Naive thymus-derived CD4-positive, alpha-beta T cell (primary cell): ENCODE measurements at regions not wholly inside any gene's neighbourhood (a gene's known extent, or its start where the extent isn't known, plus 50 kb on each side); places are given as distances from the start of the nearest gene placed in this dataset.
"Not testable (repeated sequence)": the region's sequence is repeated elsewhere in the genome, so short reads cannot be mapped to it uniquely, and the experiment has no call there.

Source experiments
- ATAC-seq: fragments of 150-1000 bp; cut with Tn5 transposase; 2 replicates; pipeline ENCODE4 v1.10.0; 2021; ENCODE audit warnings: mild to moderate bottlenecking, moderate library complexity
- CTCF ChIA-PET: fragments of 350-600 bp; sonication (Branson Sonifier 250); formaldehyde crosslinking; loops from one replicate; lab custom pipeline; 2021; ENCODE audit warnings: antibody characterized with exemption; lab: Charles Lee
- POLR2A ChIA-PET: fragments of 350-600 bp; sonication (Branson Sonifier 250); formaldehyde crosslinking; loops from one replicate; lab custom pipeline; 2021; ENCODE audit warnings: antibody characterized with exemption, inconsistent platforms; lab: Charles Lee
- DNase-seq, 9 donors: peaks; one replicate each; pipeline versions ENCODE4 v3.0.0 to v3.0.0-alpha.2; 2020 to 2022; ENCODE audit warnings: mixed read lengths in 1 of 9
- H3K27ac ChIP-seq: one replicate; pipeline ENCODE4 v1.7.0; 2013; ENCODE audit warnings: mild to moderate bottlenecking, low read depth, low read length, moderate library complexity
- H3K27me3 ChIP-seq, 2 donors: one replicate each; pipeline ENCODE4 v1.7.0; 2013; ENCODE audit warnings: low read length in 2 of 2, mild to moderate bottlenecking in 2 of 2, moderate library complexity in 2 of 2; ENCODE audit not compliant: control insufficient read depth in 2 of 2, insufficient read depth in 2 of 2
- H3K36me3 ChIP-seq, 3 experiments: 1 replicate in 2 of 3; 2 replicates in 1 of 3; pipeline ENCODE4 v1.7.0; 2013; ENCODE audit warnings: low read length in 3 of 3, mild to moderate bottlenecking in 3 of 3, moderate library complexity in 1 of 3; ENCODE audit not compliant: insufficient read depth in 3 of 3, control insufficient read depth in 2 of 3
- H3K4me1 ChIP-seq, 2 donors: one replicate each; pipeline ENCODE4 v1.7.0; 2013; ENCODE audit warnings: low read length in 2 of 2, mild to moderate bottlenecking in 2 of 2, moderate library complexity in 1 of 2; ENCODE audit not compliant: control insufficient read depth in 2 of 2, insufficient read depth in 2 of 2
- H3K4me3 ChIP-seq: 2 replicates; pipeline ENCODE4 v1.7.0; 2013; ENCODE audit warnings: mild to moderate bottlenecking, low read length
- H3K9me3 ChIP-seq, 3 experiments: 1 replicate in 2 of 3; 2 replicates in 1 of 3; pipeline ENCODE4 v1.7.0; 2013; ENCODE audit warnings: low read length in 3 of 3; ENCODE audit not compliant: control insufficient read depth in 2 of 3
- H3K27ac Mint-ChIP-seq, 9 donors: one replicate each; pipeline ENCODE4 v1.8.0; 2020 to 2022; ENCODE audit warnings: mixed read lengths in 9 of 9, mild to moderate bottlenecking in 8 of 9, moderate library complexity in 5 of 9, inconsistent platforms in 2 of 9
- H3K27me3 Mint-ChIP-seq, 5 donors: one replicate each; pipeline ENCODE4 v1.8.0; 2021 to 2022; ENCODE audit warnings: mixed read lengths in 5 of 5, mild to moderate bottlenecking in 1 of 5
- H3K36me3 Mint-ChIP-seq, 5 donors: one replicate each; pipeline ENCODE4 v1.8.0; 2020 to 2022; ENCODE audit warnings: mixed read lengths in 5 of 5, mild to moderate bottlenecking in 3 of 5, inconsistent platforms in 1 of 5
- H3K4me1 Mint-ChIP-seq, 7 donors: one replicate each; pipeline ENCODE4 v1.8.0; 2020 to 2022; ENCODE audit warnings: mixed read lengths in 7 of 7, mild to moderate bottlenecking in 3 of 7, inconsistent platforms in 1 of 7
- H3K4me3 Mint-ChIP-seq, 10 donors: one replicate each; pipeline ENCODE4 v1.8.0; 2020 to 2022; ENCODE audit warnings: mild to moderate bottlenecking in 10 of 10, mixed read lengths in 10 of 10, moderate library complexity in 6 of 10, inconsistent platforms in 2 of 10
- H3K9me3 Mint-ChIP-seq, 11 donors: one replicate each; pipeline ENCODE4 v1.8.0; 2020 to 2022; ENCODE audit warnings: mixed read lengths in 11 of 11, mild to moderate bottlenecking in 4 of 11, inconsistent platforms in 1 of 11, moderate library complexity in 1 of 11
- intact Hi-C, 2 donors: fragments of 100-400 bp; cut with micrococcal nuclease; formaldehyde crosslinking; loops; one replicate each; pipeline ENCODE4 v1.15.1; 2023

GRCh38 chr6:80502871-80503270, 396.4 kb downstream of the BCKDHB start:
- ATAC-seq (no peak), DNase-seq (no peak)
- no peaks in the 10 kb centered on the region for H3K9me3 ChIP-seq
- Mint-ChIP-seq H3K27ac (no peak overlapping the region), H3K4me1 (no peaks in the 10 kb centered on the region), H3K4me3 (no peak overlapping the region), H3K9me3 (peaks cover 0 to 5% (median 2%) of the 10 kb centered on the region in 11 donors), H3K27me3 (peaks cover 5 to 45% (median 15%) of the 10 kb centered on the region in 5 donors), H3K36me3 (no peaks in the 10 kb centered on the region)
- CTCF ChIA-PET, result no interaction called here
- H3K27ac ChIP-seq, result no peak overlapping the region
- H3K27me3 ChIP-seq, result no peaks in the 10 kb centered on the region
- no peaks in the 10 kb centered on the region for H3K36me3 ChIP-seq
- POLR2A ChIA-PET, result no interaction called here
- no peaks in the 10 kb centered on the region for H3K4me1 ChIP-seq
- no peak overlapping the region for H3K4me3 ChIP-seq
- intact Hi-C loops, result no loop called here

- CTCF ChIA-PET, result no interaction called here
These were observed 395.2 kb downstream of the BCKDHB start for GRCh38 chr6:80501636-80502035.

GRCh38 chr6:80497696-80498486, 391.4 kb downstream of the BCKDHB start:
- H3K27ac ChIP-seq, H3K27me3 ChIP-seq, ATAC-seq, H3K4me1 Mint-ChIP-seq, H3K4me3 ChIP-seq, POLR2A ChIA-PET, CTCF ChIA-PET, intact Hi-C loops, H3K4me1 ChIP-seq, H3K36me3 Mint-ChIP-seq, H3K9me3 Mint-ChIP-seq, H3K9me3 ChIP-seq, H3K4me3 Mint-ChIP-seq, H3K27ac Mint-ChIP-seq, H3K36me3 ChIP-seq, DNase-seq: not testable (repeated sequence)
- peaks cover 4 to 34% (median 15%) of the 10 kb centered on the region in 5 donors for H3K27me3 Mint-ChIP-seq

More at GRCh38 chr6:80501636-80502035, 395.2 kb downstream of the BCKDHB start:
- H3K9me3 Mint-ChIP-seq, result peaks cover 0 to 6% (median 1%) of the 10 kb centered on the region in 11 donors
- intact Hi-C loops, result no loop called here
- no peaks in the 10 kb centered on the region for H3K4me1 ChIP-seq
- H3K9me3 ChIP-seq, result no peaks in the 10 kb centered on the region
- H3K27me3 Mint-ChIP-seq, result peaks cover 4 to 45% (median 15%) of the 10 kb centered on the region in 5 donors
- H3K27me3 ChIP-seq, result no peaks in the 10 kb centered on the region
- H3K27ac ChIP-seq, result no peak overlapping the region
- no peaks in the 10 kb centered on the region for H3K36me3 ChIP-seq
- DNase-seq (no peak), ATAC-seq (no peak)
- POLR2A ChIA-PET, result no interaction called here
- no peak overlapping the region for H3K4me3 ChIP-seq
- no peak overlapping the region for H3K4me3 Mint-ChIP-seq
- H3K4me1 Mint-ChIP-seq, result no peaks in the 10 kb centered on the region
- no peaks in the 10 kb centered on the region for H3K36me3 Mint-ChIP-seq
- no peak overlapping the region for H3K27ac Mint-ChIP-seq

GRCh38 chr6:80489911-80490635, 383.6 kb downstream of the BCKDHB start:
- DNase-seq (no peak), ATAC-seq (no peak)
- Mint-ChIP-seq H3K9me3 (peaks cover 0 to 8% (median 2%) of the 10 kb centered on the region in 11 donors), H3K36me3 (no peaks in the 10 kb centered on the region), H3K27ac (no peak overlapping the region), H3K27me3 (peaks cover 0 to 11% (median 4%) of the 10 kb centered on the region in 5 donors), H3K4me1 (no peaks in the 10 kb centered on the region), H3K4me3 (no peak overlapping the region)
- no peaks in the 10 kb centered on the region for H3K9me3 ChIP-seq
- H3K4me1 ChIP-seq, result no peaks in the 10 kb centered on the region
- POLR2A ChIA-PET, result no interaction called here
- CTCF ChIA-PET, result no interaction called here
- intact Hi-C loops, result no loop called here
- H3K4me3 ChIP-seq, result no peak overlapping the region
- H3K36me3 ChIP-seq, result no peaks in the 10 kb centered on the region
- no peak overlapping the region for H3K27ac ChIP-seq
- H3K27me3 ChIP-seq, result no peaks in the 10 kb centered on the region

GRCh38 chr6:80488190-80488589, 381.7 kb downstream of the BCKDHB start:
- H3K4me1 ChIP-seq, result no peaks in the 10 kb centered on the region
- peaks cover 0 to 7% (median 2%) of the 10 kb centered on the region in 11 donors for H3K9me3 Mint-ChIP-seq
- H3K27ac Mint-ChIP-seq, result no peak overlapping the region
- no peak overlapping the region for H3K4me3 Mint-ChIP-seq
- H3K36me3 Mint-ChIP-seq, result no peaks in the 10 kb centered on the region
- CTCF ChIA-PET, result no interaction called here
- H3K27me3 Mint-ChIP-seq, result peaks cover 4 to 13% (median 11%) of the 10 kb centered on the region in 5 donors
- no peaks in the 10 kb centered on the region for H3K27me3 ChIP-seq
- intact Hi-C loops, result no loop called here
- no peaks in the 10 kb centered on the region for H3K36me3 ChIP-seq
- H3K9me3 ChIP-seq, result no peaks in the 10 kb centered on the region
- POLR2A ChIA-PET, result no interaction called here
- no peak overlapping the region for H3K4me3 ChIP-seq
- no peak for DNase-seq
- H3K4me1 Mint-ChIP-seq, result no peaks in the 10 kb centered on the region
- no peak for ATAC-seq
- no peak overlapping the region for H3K27ac ChIP-seq

GRCh38 chr6:80485494-80485893, 379.0 kb downstream of the BCKDHB start:
- H3K9me3 ChIP-seq, H3K36me3 ChIP-seq, H3K27ac ChIP-seq, H3K4me1 ChIP-seq, H3K27me3 ChIP-seq, H3K9me3 Mint-ChIP-seq, DNase-seq, H3K27ac Mint-ChIP-seq, CTCF ChIA-PET, ATAC-seq, intact Hi-C loops, H3K4me3 Mint-ChIP-seq, H3K36me3 Mint-ChIP-seq, POLR2A ChIA-PET, H3K4me3 ChIP-seq, H3K4me1 Mint-ChIP-seq: not testable (repeated sequence)
- peaks cover 4 to 16% (median 12%) of the 10 kb centered on the region in 5 donors for H3K27me3 Mint-ChIP-seq
